ENCODE measurements at regions not wholly inside any gene's neighbourhood (a gene's known extent, or its start where the extent isn't known, plus 50 kb on each side); places are given as distances from the start of the nearest gene placed in this dataset.

DNA sequence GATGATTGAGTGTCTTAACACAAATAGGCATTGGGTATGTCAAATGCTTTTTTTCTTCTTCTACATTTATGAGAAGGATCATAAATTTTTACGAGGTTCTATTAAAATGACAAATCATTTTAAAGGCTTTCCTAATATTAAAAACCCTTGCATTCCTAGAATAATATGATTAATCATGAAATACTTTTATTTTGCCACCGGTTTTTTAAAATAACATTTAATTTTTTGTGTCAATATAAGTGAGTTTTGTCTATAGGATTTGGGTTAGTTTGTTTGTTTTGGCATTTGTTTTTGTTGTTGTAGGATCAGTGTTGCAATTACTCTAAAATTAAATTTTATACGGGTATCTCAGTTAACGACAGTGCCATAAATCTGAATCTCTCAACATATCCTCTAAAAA is 169.7 kb upstream of the STK26 start:
- TF ChIP-seq, protein P1, sequence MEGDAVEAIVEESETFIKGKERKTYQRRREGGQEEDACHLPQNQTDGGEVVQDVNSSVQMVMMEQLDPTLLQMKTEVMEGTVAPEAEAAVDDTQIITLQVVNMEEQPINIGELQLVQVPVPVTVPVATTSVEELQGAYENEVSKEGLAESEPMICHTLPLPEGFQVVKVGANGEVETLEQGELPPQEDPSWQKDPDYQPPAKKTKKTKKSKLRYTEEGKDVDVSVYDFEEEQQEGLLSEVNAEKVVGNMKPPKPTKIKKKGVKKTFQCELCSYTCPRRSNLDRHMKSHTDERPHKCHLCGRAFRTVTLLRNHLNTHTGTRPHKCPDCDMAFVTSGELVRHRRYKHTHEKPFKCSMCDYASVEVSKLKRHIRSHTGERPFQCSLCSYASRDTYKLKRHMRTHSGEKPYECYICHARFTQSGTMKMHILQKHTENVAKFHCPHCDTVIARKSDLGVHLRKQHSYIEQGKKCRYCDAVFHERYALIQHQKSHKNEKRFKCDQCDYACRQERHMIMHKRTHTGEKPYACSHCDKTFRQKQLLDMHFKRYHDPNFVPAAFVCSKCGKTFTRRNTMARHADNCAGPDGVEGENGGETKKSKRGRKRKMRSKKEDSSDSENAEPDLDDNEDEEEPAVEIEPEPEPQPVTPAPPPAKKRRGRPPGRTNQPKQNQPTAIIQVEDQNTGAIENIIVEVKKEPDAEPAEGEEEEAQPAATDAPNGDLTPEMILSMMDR (IDR thresholded peaks at IDR 0.05; ENCODE audit: low read depth, low read length, missing input control): no peak
- TF ChIP-seq, protein P2, sequence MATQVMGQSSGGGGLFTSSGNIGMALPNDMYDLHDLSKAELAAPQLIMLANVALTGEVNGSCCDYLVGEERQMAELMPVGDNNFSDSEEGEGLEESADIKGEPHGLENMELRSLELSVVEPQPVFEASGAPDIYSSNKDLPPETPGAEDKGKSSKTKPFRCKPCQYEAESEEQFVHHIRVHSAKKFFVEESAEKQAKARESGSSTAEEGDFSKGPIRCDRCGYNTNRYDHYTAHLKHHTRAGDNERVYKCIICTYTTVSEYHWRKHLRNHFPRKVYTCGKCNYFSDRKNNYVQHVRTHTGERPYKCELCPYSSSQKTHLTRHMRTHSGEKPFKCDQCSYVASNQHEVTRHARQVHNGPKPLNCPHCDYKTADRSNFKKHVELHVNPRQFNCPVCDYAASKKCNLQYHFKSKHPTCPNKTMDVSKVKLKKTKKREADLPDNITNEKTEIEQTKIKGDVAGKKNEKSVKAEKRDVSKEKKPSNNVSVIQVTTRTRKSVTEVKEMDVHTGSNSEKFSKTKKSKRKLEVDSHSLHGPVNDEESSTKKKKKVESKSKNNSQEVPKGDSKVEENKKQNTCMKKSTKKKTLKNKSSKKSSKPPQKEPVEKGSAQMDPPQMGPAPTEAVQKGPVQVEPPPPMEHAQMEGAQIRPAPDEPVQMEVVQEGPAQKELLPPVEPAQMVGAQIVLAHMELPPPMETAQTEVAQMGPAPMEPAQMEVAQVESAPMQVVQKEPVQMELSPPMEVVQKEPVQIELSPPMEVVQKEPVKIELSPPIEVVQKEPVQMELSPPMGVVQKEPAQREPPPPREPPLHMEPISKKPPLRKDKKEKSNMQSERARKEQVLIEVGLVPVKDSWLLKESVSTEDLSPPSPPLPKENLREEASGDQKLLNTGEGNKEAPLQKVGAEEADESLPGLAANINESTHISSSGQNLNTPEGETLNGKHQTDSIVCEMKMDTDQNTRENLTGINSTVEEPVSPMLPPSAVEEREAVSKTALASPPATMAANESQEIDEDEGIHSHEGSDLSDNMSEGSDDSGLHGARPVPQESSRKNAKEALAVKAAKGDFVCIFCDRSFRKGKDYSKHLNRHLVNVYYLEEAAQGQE (IDR thresholded peaks at IDR 0.05): no peak
- TF ChIP-seq RAD21 (IDR thresholded peaks at IDR 0.05) (no peak), YY1 (IDR thresholded peaks at IDR 0.05) (no peak), FOXA1 (IDR thresholded peaks at IDR 0.05) (no peak), NR2F2 (IDR thresholded peaks at IDR 0.05) (no peak), TAF1 (conservative IDR thresholded peaks at IDR 0.05) (no peak), EGR1 (IDR thresholded peaks at IDR 0.05; ENCODE audit: low read depth in 2 of 2) (no peak), HNF4A (conservative IDR thresholded peaks at IDR 0.05) (no peak)
- TF ChIP-seq, protein P3, sequence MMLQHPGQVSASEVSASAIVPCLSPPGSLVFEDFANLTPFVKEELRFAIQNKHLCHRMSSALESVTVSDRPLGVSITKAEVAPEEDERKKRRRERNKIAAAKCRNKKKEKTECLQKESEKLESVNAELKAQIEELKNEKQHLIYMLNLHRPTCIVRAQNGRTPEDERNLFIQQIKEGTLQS (IDR thresholded peaks at IDR 0.05): no peak
- TF ChIP-seq, protein P4, sequence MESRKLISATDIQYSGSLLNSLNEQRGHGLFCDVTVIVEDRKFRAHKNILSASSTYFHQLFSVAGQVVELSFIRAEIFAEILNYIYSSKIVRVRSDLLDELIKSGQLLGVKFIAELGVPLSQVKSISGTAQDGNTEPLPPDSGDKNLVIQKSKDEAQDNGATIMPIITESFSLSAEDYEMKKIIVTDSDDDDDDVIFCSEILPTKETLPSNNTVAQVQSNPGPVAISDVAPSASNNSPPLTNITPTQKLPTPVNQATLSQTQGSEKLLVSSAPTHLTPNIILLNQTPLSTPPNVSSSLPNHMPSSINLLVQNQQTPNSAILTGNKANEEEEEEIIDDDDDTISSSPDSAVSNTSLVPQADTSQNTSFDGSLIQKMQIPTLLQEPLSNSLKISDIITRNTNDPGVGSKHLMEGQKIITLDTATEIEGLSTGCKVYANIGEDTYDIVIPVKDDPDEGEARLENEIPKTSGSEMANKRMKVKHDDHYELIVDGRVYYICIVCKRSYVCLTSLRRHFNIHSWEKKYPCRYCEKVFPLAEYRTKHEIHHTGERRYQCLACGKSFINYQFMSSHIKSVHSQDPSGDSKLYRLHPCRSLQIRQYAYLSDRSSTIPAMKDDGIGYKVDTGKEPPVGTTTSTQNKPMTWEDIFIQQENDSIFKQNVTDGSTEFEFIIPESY (IDR thresholded peaks at IDR 0.05): no peak
- TF ChIP-seq, protein P5, sequence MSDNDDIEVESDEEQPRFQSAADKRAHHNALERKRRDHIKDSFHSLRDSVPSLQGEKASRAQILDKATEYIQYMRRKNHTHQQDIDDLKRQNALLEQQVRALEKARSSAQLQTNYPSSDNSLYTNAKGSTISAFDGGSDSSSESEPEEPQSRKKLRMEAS (IDR thresholded peaks at IDR 0.05): no peak

All from liver (tissue), 3 donors.